CD1c-positive myeloid dendritic cell (primary cell): ENCODE measurements at regions not wholly inside any gene's neighbourhood (a gene's known extent, or its start where the extent isn't known, plus 50 kb on each side); places are given as distances from the start of the nearest gene placed in this dataset.

Source experiments
- DNase-seq: peaks from one replicate; pipeline ENCODE4 v3.0.0-alpha.2; 2016; ENCODE audit errors: extremely low spot score

DNA sequence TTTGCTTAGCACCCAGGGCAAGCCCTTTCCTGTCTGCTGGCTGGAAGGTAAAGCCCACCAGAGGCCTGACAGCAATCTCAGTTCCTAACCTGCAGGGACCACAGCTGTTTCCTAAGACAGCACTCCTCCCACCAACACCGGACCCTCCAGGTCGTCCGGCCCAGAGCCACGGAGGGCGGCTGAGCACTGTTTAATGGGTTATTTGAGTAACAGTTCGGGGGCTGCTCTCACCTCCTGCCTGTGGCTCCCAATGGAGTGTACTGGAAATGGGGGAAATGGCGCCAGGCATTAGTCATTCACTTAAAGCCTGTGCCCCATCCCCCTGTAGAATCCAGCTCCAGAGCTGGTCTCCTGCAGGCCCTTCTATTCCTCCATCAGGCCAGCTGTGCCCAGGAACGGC lies 81.6 kb upstream of the ADRA2C start:
- DNase-seq: no peak

DNA sequence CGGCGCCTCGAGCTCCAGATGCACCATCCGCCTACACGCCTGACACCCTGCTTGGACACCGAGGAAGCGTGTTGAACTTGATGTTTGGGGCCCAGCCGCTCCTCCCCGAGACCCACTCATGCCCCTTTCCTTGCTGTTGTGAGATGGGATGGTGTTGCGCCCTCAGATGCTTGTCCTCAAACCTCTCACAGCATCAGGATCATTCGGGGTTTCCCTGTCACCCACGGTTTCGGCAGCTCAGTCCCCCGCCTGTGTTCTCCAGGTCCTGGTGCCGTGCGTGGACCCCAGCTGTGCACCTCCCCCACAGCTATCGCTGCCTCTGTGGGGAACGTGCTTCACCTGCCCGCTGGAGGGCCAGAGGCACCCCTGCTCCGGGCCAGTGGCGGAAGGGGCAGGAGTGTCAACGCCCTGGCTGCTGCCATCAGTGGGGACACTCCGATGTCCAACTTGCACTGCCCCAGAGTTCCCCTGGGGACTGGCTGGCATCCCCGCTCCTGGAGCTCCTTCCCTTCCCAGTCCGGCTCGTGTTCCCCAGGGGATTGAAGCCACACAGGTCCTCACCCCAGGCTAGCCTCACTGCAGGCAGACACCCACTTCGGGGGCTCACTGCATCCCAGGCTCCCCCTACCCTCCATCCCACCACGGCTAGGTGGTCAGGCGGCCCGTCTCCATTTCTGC lies 82.3 kb upstream of the ADRA2C start:
- DNase-seq: no peak

- no peak for DNase-seq
Observed at GRCh38 chr4:3683077-3683743, 83.0 kb upstream of the ADRA2C start.

GRCh38 chr4:3682236-3683076 lies 83.7 kb upstream of the ADRA2C start:
- no peak for DNase-seq

GRCh38 chr4:3681191-3681590 lies 85.0 kb upstream of the ADRA2C start:
- DNase-seq: no peak

DNA sequence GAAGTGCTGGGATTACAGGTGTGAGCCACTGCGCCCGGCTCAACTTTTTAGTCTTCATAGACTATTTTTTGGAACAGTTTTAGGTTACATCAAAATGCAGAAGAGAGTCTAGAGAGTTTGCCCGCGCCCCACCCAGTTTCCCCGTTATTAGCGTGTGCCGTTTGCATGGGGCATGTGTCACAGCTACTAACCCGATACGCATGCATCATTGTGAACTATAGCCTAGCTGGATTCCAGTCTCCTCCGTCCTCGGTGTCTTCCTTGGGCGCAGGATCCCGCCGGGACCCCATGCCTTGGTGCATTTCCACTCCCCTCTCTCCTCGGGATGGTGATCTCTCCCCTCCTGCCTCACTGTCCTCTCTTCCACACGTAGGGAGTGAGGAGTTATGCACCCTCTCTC lies 85.5 kb upstream of the ADRA2C start:
- no peak for DNase-seq

DNA sequence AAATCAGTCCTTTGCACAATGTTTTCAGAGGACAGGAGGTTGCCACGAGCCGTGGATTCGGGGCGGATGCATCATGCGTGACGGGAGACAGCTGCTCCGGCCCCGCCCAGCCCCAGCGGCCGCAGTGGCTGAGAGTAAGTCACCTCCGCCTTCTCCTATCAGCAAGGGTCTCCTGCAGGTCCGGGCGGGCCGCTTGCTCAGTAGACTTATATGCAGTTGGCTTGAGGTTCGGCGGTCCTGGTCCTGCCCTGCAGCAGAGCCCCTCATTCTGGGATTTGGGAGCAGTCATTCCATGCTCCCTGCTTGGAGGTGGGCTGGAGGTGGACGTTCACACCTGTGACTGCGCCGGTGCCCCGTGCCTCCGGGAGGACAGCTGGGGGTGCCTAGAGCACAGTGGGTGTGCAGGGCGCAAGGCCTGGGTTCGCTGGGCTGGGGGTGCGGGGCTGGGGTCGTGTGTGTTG lies 86.3 kb upstream of the ADRA2C start:
- no peak for DNase-seq

DNA sequence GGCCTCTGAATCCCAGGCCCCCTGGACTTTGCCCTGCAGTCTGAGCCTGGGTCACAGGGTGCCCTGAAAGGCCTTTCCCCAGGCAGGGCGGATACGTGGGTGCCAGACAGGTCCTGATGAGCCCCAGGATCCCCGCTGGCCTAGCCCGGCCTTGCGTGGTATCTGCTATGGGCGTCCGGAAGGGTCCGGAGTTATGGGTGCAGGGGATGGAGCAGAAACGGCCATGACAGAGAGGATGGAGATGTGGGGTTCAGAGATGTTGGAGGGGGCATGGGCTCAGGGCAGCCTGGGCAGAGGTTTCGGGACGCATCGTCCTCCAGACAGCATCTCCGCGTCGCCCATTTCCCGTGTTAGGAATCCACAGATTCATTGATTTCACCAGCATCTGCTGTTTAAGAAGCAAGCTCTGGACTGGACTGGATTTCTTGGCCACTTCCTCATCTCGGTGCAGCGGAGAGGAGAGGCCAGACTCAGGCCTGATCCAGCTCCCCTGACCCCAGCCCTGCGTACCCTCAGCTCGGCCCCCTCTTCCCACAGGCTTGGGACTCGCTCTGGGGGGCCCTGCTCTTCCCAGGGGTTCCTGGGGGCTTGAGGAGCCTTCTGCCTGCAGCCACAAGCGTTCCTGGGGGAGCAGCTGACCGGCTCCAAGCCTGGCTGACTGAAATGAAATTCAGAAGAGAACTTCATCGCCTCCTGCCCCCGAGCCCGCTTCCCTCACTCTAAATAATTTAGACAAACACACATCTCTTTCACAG lies 86.9 kb upstream of the ADRA2C start:
- DNase-seq: no peak

DNA sequence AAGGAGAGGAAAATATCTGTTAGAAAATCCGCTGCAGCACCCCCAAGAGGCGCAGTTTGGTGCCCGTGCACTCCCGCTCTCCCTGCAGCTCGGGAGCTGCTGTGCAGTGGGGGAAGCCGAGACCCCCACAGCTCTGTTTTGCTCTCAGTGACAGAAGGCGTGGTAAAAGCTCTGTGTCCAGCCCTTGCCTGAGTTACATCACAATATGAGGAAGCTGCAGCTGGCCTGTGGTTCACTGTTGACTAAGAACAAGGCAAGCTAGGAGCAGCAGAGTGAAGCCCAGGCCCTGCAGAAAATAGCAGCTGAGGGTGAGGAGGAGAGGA lies 88.5 kb upstream of the ADRA2C start:
- DNase-seq: no peak

GRCh38 chr4:3676907-3677747 lies 89.1 kb upstream of the ADRA2C start:
- no peak for DNase-seq

DNA sequence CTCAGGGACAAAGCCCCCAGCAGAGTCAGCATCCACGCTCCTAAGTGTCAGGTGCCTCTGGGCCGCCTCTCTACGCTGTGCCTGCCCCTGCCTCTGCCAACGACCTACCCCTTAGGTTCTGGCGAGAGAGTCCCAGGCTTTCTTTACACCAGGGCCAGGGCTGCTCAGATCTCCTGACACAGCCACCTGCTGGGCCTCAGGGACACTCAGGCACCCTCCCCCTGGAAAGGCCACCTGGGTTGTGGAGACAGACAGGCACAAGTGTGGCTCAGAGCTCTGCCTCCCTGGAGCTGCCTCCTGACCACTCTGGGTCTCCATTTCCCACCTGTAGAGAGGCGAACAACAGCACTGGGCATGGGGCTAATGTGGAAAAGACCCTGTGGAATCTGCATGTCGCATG lies 90.0 kb upstream of the ADRA2C start:
- no peak for DNase-seq

DNA sequence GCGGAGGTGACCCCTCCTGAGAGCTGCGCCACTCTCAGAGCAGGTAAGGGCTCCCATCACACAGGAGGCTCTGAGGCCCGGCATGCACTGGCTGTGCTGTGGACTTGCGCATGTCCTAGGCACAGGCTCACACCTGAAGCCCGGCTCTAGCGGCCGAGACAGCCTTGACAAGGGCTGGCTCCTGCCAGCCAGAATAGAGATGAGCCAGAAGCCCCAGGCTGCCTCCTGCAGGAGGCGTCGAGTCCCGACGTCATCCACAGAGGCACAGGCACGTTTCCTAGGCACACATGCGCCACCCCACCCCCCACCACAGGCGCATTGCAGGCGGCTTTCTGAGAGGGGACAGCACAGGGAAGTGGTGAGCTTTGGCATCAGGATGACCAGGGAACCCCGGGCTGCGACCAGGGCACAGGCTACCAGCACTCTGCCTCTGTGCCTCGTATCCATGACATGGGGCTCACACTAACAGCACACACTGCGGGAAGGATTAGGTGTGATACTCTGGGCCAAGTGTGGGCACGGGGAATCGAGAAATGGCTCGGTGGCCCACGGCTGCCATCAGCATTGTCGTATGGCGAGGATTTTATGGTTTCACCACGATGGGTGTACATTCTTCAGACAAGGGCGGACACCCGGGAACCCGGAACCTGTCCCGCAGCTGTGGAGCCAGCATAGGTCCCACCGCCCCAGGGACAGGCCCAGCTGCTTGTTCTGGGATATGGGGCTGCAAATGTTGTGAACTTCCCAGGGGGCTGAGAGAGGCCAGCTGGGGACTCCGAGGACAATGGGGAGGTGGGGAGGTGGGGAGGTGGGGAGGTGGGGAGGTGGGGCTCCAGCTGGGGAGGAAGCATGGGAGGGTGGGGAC lies 90.7 kb upstream of the ADRA2C start:
- DNase-seq: no peak

GRCh38 chr4:3674479-3674851 lies 91.7 kb upstream of the ADRA2C start:
- DNase-seq: no peak

DNA sequence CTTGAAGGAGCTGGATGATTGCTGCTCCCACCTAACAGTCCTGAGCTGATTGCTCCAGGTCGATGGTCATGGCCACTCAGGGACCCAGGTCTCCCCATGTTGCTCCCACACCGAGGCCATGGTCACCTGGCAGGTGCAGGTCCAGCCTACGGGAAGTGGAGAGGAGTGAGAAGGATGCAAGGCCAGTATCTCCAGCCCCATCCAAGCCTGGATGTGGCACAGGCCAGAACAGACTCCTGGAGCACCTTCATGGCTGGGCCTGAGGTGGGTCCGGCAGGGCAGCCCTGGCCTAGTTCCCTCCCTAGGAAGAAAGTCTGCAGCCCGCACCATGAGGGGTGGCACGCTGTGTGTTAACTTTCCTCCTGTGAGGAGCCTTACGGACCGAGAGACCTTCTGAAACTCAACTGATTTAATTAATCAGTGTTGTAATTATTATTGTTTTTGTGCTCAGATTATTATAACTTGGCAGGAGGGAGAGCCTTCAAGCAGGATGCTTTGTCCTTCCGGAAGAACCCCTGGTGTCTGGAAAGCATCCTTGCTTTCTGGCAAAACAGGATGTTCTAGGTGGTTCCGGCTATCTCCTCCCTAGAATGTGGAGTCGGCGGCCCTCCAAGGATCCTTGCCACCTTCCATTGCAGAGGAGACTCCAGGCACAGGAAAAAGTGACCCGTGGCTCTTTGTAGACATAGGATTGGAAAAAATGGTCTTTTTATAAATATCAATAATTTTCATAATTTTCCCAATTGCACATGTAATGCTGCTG lies 92.3 kb upstream of the ADRA2C start:
- no peak for DNase-seq

DNA sequence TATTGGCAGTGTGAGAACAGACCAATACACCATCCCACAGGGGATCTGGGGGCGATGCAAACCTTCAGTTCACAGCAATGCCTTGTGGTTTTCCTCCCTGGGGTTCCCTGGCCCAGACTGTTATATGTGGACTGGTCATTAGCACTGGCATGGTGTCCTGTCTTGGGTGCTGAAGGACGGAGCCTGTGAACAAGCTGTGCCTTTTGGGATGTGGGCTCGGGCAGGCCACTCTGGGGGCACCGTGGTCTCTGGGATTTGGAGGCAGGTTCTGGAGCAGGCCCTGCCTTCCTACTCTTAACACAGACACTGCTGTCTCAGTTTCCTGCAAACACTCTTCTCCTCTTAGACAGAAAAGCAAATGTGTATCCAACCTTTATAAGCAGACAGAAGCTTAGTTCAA lies 93.0 kb upstream of the ADRA2C start:
- DNase-seq: no peak

- DNase-seq: no peak
Observed at GRCh38 chr4:3672465-3672831, 93.7 kb upstream of the ADRA2C start.

DNA sequence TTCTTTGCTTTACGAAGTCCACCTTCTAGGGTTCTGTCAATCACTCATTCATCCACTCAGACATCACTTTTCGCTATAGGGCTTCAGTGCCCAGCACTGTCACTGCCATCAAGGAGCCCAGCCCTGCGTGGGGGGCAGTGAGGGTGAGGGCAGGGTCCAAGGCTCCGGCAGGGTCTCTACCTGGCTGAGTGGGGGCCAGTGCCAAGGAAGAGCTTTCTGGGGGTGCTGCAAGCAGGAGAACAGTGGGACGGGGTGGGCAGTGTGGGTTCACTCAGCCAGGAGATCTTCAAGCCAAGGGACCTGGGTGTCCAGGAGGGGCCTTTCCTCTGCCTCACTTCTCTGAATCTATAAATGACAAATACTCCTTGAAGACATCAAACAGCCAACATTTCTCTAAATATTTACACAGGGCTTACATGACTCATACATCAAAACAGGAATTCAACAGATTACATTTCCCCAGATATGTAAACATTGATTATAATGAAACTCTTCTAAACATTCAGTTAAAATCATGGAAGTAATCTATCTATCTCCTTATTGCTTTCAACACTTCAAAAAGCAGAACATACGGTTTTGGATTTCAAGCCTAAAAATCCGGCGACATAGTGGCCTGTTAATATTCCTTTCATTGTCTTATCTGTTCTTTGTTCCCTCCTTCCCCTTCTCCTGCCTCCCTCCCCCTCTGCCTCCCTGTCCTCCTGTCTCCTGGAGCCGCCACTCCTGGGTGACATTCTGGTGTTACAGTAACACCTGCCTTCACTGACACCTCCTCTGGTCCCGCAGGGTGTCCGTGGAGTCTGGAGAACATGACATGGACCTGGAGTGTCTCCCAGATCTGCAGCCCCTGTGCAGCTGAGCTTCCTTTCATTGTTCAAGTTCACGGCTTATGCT lies 94.4 kb upstream of the ADRA2C start:
- DNase-seq: no peak
